Panc1 (cell line): ENCODE measurements at regions not wholly inside any gene's neighbourhood (a gene's known extent, or its start where the extent isn't known, plus 50 kb on each side); places are given as distances from the start of the nearest gene placed in this dataset.

Experiments
- ATAC-seq: fragments of 200-7000 bp; cut with Tn5 transposase; 2 replicates; pipeline ENCODE4 v1.9.1; 2020; ENCODE audit warnings: mild to moderate bottlenecking, moderate library complexity
- BruUV-seq: library from RNA; stranded (reverse); fragments of 400-500 nt; replicated peaks from 2 replicates; lab custom pipeline; 2021; lab: Mats Ljungman, UMichigan
- CTCF ChIA-PET: fragments of 300-600 bp; sonication (Branson Sonifier 250); formaldehyde crosslinking; loops from one replicate; lab custom pipeline; 2022; ENCODE audit warnings: antibody characterized with exemption; lab: Charles Lee
- POLR2A ChIA-PET: fragments of 300-600 bp; sonication (Branson Sonifier 250); formaldehyde crosslinking; loops from one replicate; lab custom pipeline; 2022; ENCODE audit warnings: antibody characterized with exemption; lab: Charles Lee
- DNase-seq: peaks from one replicate; pipeline ENCODE4 v3.0.0-alpha.2; 2010; ENCODE audit warnings: low read depth, low spot score
- H3K27ac ChIP-seq: 2 replicates; pipeline ENCODE4 v1.5.1; 2011; ENCODE audit warnings: mild to moderate bottlenecking, low read length, inconsistent platforms
- H3K27me3 ChIP-seq: fragments of 200-500 bp; sonication (Bioruptor generic); 2 replicates; pipeline ENCODE4 v1.6.0; 2014; ENCODE audit warnings: low read length, inconsistent platforms; ENCODE audit not compliant: control insufficient read depth, insufficient read depth
- H3K36me3 ChIP-seq: fragments of 200-500 bp; sonication (Bioruptor generic); 2 replicates; pipeline ENCODE4 v1.5.1; 2014; ENCODE audit warnings: inconsistent platforms, mild to moderate bottlenecking, low read length, moderate library complexity; ENCODE audit not compliant: control insufficient read depth, insufficient read depth
- H3K4me1 ChIP-seq: 2 replicates; pipeline ENCODE4 v1.5.1; 2011; ENCODE audit warnings: inconsistent platforms, mild to moderate bottlenecking, low read length, moderate library complexity; ENCODE audit not compliant: control insufficient read depth, insufficient read depth
- H3K4me3 ChIP-seq, 2 experiments: 2 replicates each; pipeline ENCODE4 v1.5.1; 2011 to 2012; ENCODE audit warnings: low read depth in 2 of 2, low read length in 2 of 2, mild to moderate bottlenecking in 2 of 2, inconsistent platforms in 1 of 2, moderate library complexity in 1 of 2
- H3K9me3 ChIP-seq: fragments of 200-500 bp; sonication (Bioruptor generic); 2 replicates; pipeline ENCODE4 v1.5.1; 2014; ENCODE audit warnings: low read depth, mild to moderate bottlenecking, inconsistent platforms, low read length, moderate library complexity; ENCODE audit not compliant: control insufficient read depth, insufficient read depth
- CTCF ChIP-seq: fragments of 450-650 bp; IDR thresholded peaks from 2 replicates; pipeline ENCODE4 v1.5.1; 2017; ENCODE audit warnings: mild to moderate bottlenecking
- POLR2AphosphoS5 ChIP-seq: IDR thresholded peaks from 2 replicates; pipeline ENCODE4 v1.6.1; 2012; ENCODE audit warnings: mild to moderate bottlenecking, low read depth, low read length, moderate library complexity
- REST ChIP-seq, 2 experiments: IDR thresholded peaks; 2 replicates each; pipeline ENCODE4 v1.6.1; 2011 to 2012; ENCODE audit warnings: low read depth in 2 of 2, control low read depth in 1 of 2, low read length in 1 of 2, mild to moderate bottlenecking in 1 of 2, moderate library complexity in 1 of 2; ENCODE audit not compliant: insufficient read depth in 1 of 2
- SIN3A ChIP-seq: IDR thresholded peaks from 2 replicates; pipeline ENCODE4 v1.6.1; 2012; ENCODE audit warnings: low read depth, mild to moderate bottlenecking, low read length, moderate library complexity, borderline replicate concordance; ENCODE audit not compliant: insufficient read depth
- TCF7L2 ChIP-seq: IDR thresholded peaks from 2 replicates; pipeline ENCODE4 v1.6.1; 2011; ENCODE audit warnings: mild to moderate bottlenecking, low read depth, low read length, inconsistent platforms
- in situ Hi-C: cut with HindIII; loops from 2 replicates; pipeline ENCODE4 v1.10.0; 2016; ENCODE audit warnings: low sequenced_read_pairs, low pct_unique_long_range_greater_than_20kb
- intact Hi-C: fragments of 100-400 bp; cut with micrococcal nuclease; formaldehyde crosslinking; loops from one replicate; pipeline ENCODE4 v1.10.0; 2022; ENCODE audit not compliant: unreplicated experiment

- Histone ChIP-seq H3K4me1 (no peaks in the 10 kb centered on the region), H3K36me3 (no peaks in the 10 kb centered on the region), H3K27me3 (no peaks in the 10 kb centered on the region), H3K27ac (no peak overlapping the region), H3K9me3 (no peaks in the 10 kb centered on the region), H3K4me3 (no peak overlapping the region)
- ChIA-PET POLR2A (no interaction called here), CTCF (no interaction called here)
- ATAC-seq = no peak
- in situ Hi-C loops = no loop called here
- DNase-seq = no peak
- TF ChIP-seq REST (IDR thresholded peaks at IDR 0.05; ENCODE audit: insufficient read depth in 1 of 2, low read depth in 2 of 2, low read length in 1 of 2) = no peak
- no peak for TF ChIP-seq SIN3A
- no peak for TF ChIP-seq POLR2AphosphoS5
- no TSS peak for BruUV-seq
- intact Hi-C loops = no loop called here
Measured at GRCh38 chr10:100634034-100634433, 98.3 kb downstream of the HIF1AN start.

- no peak for ATAC-seq
- no peaks in the 10 kb centered on the region for H3K36me3 ChIP-seq
- in situ Hi-C loops = no loop called here
- intact Hi-C loops = no loop called here
- H3K27ac ChIP-seq = no peak overlapping the region
- TF ChIP-seq TCF7L2 (no peak), SIN3A (no peak), REST (IDR thresholded peaks at IDR 0.05; ENCODE audit: insufficient read depth in 1 of 2, low read depth in 2 of 2, low read length in 1 of 2) (no peak), POLR2AphosphoS5 (no peak), CTCF (no peak)
- no peak for DNase-seq
- POLR2A ChIA-PET = interaction anchor here (0.5 kb wide), 1 partner anchor 45 kb away, joined by 6 read pairs; no protein-coding TSS in a partner anchor
- CTCF ChIA-PET = no interaction called here
- H3K4me1 ChIP-seq = no peaks in the 10 kb centered on the region
- H3K4me3 ChIP-seq = no peak overlapping the region
- peaks cover 3% of the 10 kb centered on the region for H3K27me3 ChIP-seq
- no TSS peak for BruUV-seq
- H3K9me3 ChIP-seq = no peaks in the 10 kb centered on the region
Measured at GRCh38 chr10:100636848-100637553, 101.3 kb downstream of the HIF1AN start.
